ENCODE measurements at regions not wholly inside any gene's neighbourhood (a gene's known extent, or its start where the extent isn't known, plus 50 kb on each side); places are given as distances from the start of the nearest gene placed in this dataset.

GRCh38 chr17:77444984-77445759 is 304.4 kb downstream of the SEC14L1 start:
- H3K79me2 ChIP-seq (ENCODE audit: control insufficient read depth in 1 of 2, insufficient read depth in 2 of 2, low read length in 2 of 2): peaks cover 0 to 52% of the 10 kb centered on the region in 2 experiments; a peak in 2 of 4 replicates
- no peak overlapping the region for H2BK12ac ChIP-seq (ENCODE audit: low read depth, low read length)
- no peak overlapping the region for H4K8ac ChIP-seq (ENCODE audit: extremely low read depth, insufficient read depth, low read length)
- H3K18ac ChIP-seq (ENCODE audit: extremely low read depth, low read length): no peak overlapping the region
- no peak overlapping the region for H3K4ac ChIP-seq (replicated peaks; ENCODE audit: insufficient read length, low read depth, low read length)
- no peak overlapping the region for H3K56ac ChIP-seq (replicated peaks; ENCODE audit: insufficient read length, low read depth, low read length)
- H4K20me1 ChIP-seq (replicated peaks in 1 of 2; ENCODE audit: control insufficient read depth in 1 of 2, insufficient read depth in 2 of 2, low read length in 2 of 2): peaks cover 3 to 15% of the 10 kb centered on the region in 2 experiments
- H4K91ac ChIP-seq (replicated peaks; ENCODE audit: insufficient read length, low read length): no peak overlapping the region
- H3K27ac ChIP-seq (ENCODE audit: low read depth, low read length): no peak overlapping the region
- ChIA-PET POLR2A (ENCODE audit: partially characterized antibody) (interaction anchor here (1.0 kb wide), 1 partner anchor 10 kb away, joined by 3 read pairs; no protein-coding TSS in a partner anchor), CTCF (ENCODE audit: partially characterized antibody) (interaction anchor here (1.0 to 4.3 kb wide), 5 partner anchors 15 to 123 kb away, joined by 3 to 32 read pairs (median 8); no protein-coding TSS in a partner anchor)
- no peak for DNase-seq (ENCODE audit: low read depth in 1 of 2, low spot score in 2 of 2)
- H3K79me1 ChIP-seq (ENCODE audit: low read depth, low read length): peaks cover 16% of the 10 kb centered on the region
- no peak overlapping the region for H2BK20ac ChIP-seq (ENCODE audit: low read length)
- no peaks in the 10 kb centered on the region for H3K27me3 ChIP-seq (replicated peaks in 1 of 4; ENCODE audit: control insufficient read depth in 3 of 4, extremely low read depth in 1 of 4, insufficient read depth in 3 of 4, low read length in 3 of 4)
- no peak overlapping the region for H3K9ac ChIP-seq (replicated peaks in 1 of 4; ENCODE audit: extremely low read depth in 1 of 4, low read depth in 3 of 4, low read length in 3 of 4)
- no peak overlapping the region for H2BK120ac ChIP-seq (replicated peaks; ENCODE audit: low read depth, low read length)
- no peak overlapping the region for H3K4me2 ChIP-seq (ENCODE audit: insufficient read depth in 1 of 2, low read depth in 2 of 2, low read length in 2 of 2)
- TF ChIP-seq USF2 (IDR thresholded peaks at IDR 0.05; ENCODE audit: low read length) (no peak), POU5F1 (IDR thresholded peaks at IDR 0.05; ENCODE audit: low read depth, low read length) (no peak), CTBP2 (IDR thresholded peaks at IDR 0.05; ENCODE audit: borderline replicate concordance, insufficient read depth, insufficient read length, low read length) (no peak), SP1 (IDR thresholded peaks at IDR 0.05; ENCODE audit: low read depth, low read length) (no peak), RXRA (IDR thresholded peaks at IDR 0.05; ENCODE audit: insufficient read depth, low read depth, low read length) (no peak), SP2 (IDR thresholded peaks at IDR 0.05; ENCODE audit: low read length) (no peak), TEAD4 (IDR thresholded peaks at IDR 0.05; ENCODE audit: low read depth, low read length) (no peak), YY1 (IDR thresholded peaks at IDR 0.05; ENCODE audit: low read depth, low read length) (no peak), HDAC6 (IDR thresholded peaks at IDR 0.05; ENCODE audit: low read depth, low read length) (no peak)
- H3K23me2 ChIP-seq (ENCODE audit: low read depth, low read length): peaks cover 3% of the 10 kb centered on the region; the same call in 1 of the 2 replicates
- no peaks in the 10 kb centered on the region for H3K9me3 ChIP-seq (ENCODE audit: insufficient read depth in 2 of 2, low read depth in 1 of 2, low read length in 1 of 2)
- no peak overlapping the region for H3K4me3 ChIP-seq (ENCODE audit: extremely low read depth in 1 of 4, insufficient read depth in 2 of 4, low read depth in 3 of 4, low read length in 4 of 4)
- peaks cover 8 to 12% (median 9%) of the 10 kb centered on the region in 4 experiments for H3K4me1 ChIP-seq (replicated peaks in 1 of 4; ENCODE audit: control insufficient read depth in 3 of 4, insufficient read depth in 4 of 4, low read length in 3 of 4)
- WGBS, 2 experiments (ENCODE audit: extremely low coverage in 1 of 2, insufficient coverage in 1 of 2, insufficient read length in 1 of 2, insufficient replicate concordance in 2 of 2, low coverage in 1 of 2, low lambda C conversion rate in 2 of 2, missing lambda C conversion rate in 1 of 2): 89% methylated on average over 15 of the region's 15 CpGs; no CpG with 5 or more reads in 1 of the 2 experiments
- 0 out of 2 replicates have a peak overlapping the region, but pooled peaks have one; percentile 26 for H2AK5ac ChIP-seq (ENCODE audit: low read depth, low read length)
- H2AFZ ChIP-seq (ENCODE audit: low read length): no peak overlapping the region
- no peak for FAIRE-seq
- H3K14ac ChIP-seq (ENCODE audit: insufficient read length): no peak overlapping the region
- H2BK5ac ChIP-seq (ENCODE audit: low read depth, low read length): 0 out of 2 replicates have a peak overlapping the region, but pooled peaks have one; percentile 3
- H3K23ac ChIP-seq (ENCODE audit: insufficient read length): no peak overlapping the region
- H3K36me3 ChIP-seq (ENCODE audit: control insufficient read depth in 2 of 4, insufficient read depth in 4 of 4, low read length in 3 of 4): no peaks in the 10 kb centered on the region
- peak overlapping the region; percentile 46; the same call in 1 of the 2 replicates for H2BK15ac ChIP-seq (ENCODE audit: low read length)
- no peak overlapping the region for H4K5ac ChIP-seq (ENCODE audit: insufficient read length, low read depth, low read length)
